Mucosa of descending colon (tissue), 3 donors: ENCODE measurements at regions not wholly inside any gene's neighbourhood (a gene's known extent, or its start where the extent isn't known, plus 50 kb on each side); places are given as distances from the start of the nearest gene placed in this dataset.

Experiments
- ATAC-seq: fragments of 200-7000 bp; cut with Tn5 transposase; one replicate; pipeline ENCODE4 v1.9.1; 2020; ENCODE audit warnings: mild to moderate bottlenecking, moderate library complexity
- DNase-seq, 3 donors: peaks; one replicate each; pipeline ENCODE4 v3.0.0-alpha.2; 2020
- H3K36me3 ChIP-seq: fragments of 200-600 bp; one replicate; pipeline ENCODE4 v1.8.0; 2021; ENCODE audit warnings: low read depth, mild to moderate bottlenecking
- H3K4me1 ChIP-seq: fragments of 200-600 bp; one replicate; pipeline ENCODE4 v1.8.0; 2021; ENCODE audit warnings: low read depth, mild to moderate bottlenecking
- H3K4me3 ChIP-seq: fragments of 200-600 bp; one replicate; pipeline ENCODE4 v1.8.0; 2021; ENCODE audit warnings: mild to moderate bottlenecking
- H3K9me3 ChIP-seq: fragments of 200-600 bp; one replicate; pipeline ENCODE4 v1.8.0; 2021; ENCODE audit warnings: mild to moderate bottlenecking
- CTCF ChIP-seq: fragments of 200-600 bp; IDR thresholded peaks from one replicate; pipeline ENCODE4 v1.8.0; 2022; ENCODE audit warnings: antibody characterized with exemption, mild to moderate bottlenecking
- intact Hi-C, 2 donors: fragments of 100-400 bp; cut with DNase I in 1 of 2; cut with micrococcal nuclease in 1 of 2; formaldehyde crosslinking; loops; one replicate each; pipeline versions ENCODE4 v1.11.0 to v1.11.1; 2022; cut with DNase I, micrococcal nuclease
- donor health status: DM: no; HTN: no; CAD: no; lungs with moderate emphysema.
- donor health status: DM: no; HTN: no; CAD: no.
- donor health status: DM: no; HTN: yes; CAD: no.

- H3K4me1 ChIP-seq, result no peaks in the 10 kb centered on the region
- no peak for DNase-seq
- H3K36me3 ChIP-seq, result no peaks in the 10 kb centered on the region
- no peak for TF ChIP-seq CTCF
- H3K9me3 ChIP-seq, result no peaks in the 10 kb centered on the region
- intact Hi-C loops, result no loop called here
- H3K4me3 ChIP-seq, result no peak overlapping the region
- no peak for ATAC-seq
Observed at GRCh38 chr14:95419569-95419968, 96.9 kb downstream of the SYNE3 start.

GRCh38 chr14:95418858-95419257 lies 97.6 kb downstream of the SYNE3 start:
- Histone ChIP-seq H3K9me3 (no peaks in the 10 kb centered on the region), H3K36me3 (no peaks in the 10 kb centered on the region), H3K4me1 (no peaks in the 10 kb centered on the region), H3K4me3 (no peak overlapping the region)
- no peak for TF ChIP-seq CTCF
- ATAC-seq, result no peak
- no peak for DNase-seq
- intact Hi-C loops, result no loop called here

GRCh38 chr14:95417492-95417891 lies 97.8 kb upstream of the CLMN start:
- Histone ChIP-seq H3K36me3 (no peaks in the 10 kb centered on the region), H3K4me1 (no peaks in the 10 kb centered on the region), H3K9me3 (no peaks in the 10 kb centered on the region), H3K4me3 (no peak overlapping the region)
- intact Hi-C loops, result no loop called here
- no peak for TF ChIP-seq CTCF
- no peak for ATAC-seq
- DNase-seq, result no peak

GRCh38 chr14:95415993-95416392 lies 96.3 kb upstream of the CLMN start:
- H3K36me3 ChIP-seq, result no peaks in the 10 kb centered on the region

GRCh38 chr14:95413289-95414215 lies 93.8 kb upstream of the CLMN start:
- no peak for TF ChIP-seq CTCF
- intact Hi-C loops, result no loop called here
- no peak overlapping the region for H3K4me3 ChIP-seq

More at GRCh38 chr14:95415993-95416392, 96.3 kb upstream of the CLMN start:
- Histone ChIP-seq H3K4me3 (no peak overlapping the region), H3K4me1 (no peaks in the 10 kb centered on the region), H3K9me3 (no peaks in the 10 kb centered on the region)
- no peak for TF ChIP-seq CTCF
- intact Hi-C loops, result no loop called here
- DNase-seq (no peak), ATAC-seq (no peak)

More at GRCh38 chr14:95413289-95414215, 93.8 kb upstream of the CLMN start:
- H3K9me3 ChIP-seq, result no peaks in the 10 kb centered on the region
- H3K36me3 ChIP-seq, result no peaks in the 10 kb centered on the region
- ATAC-seq, result no peak
- H3K4me1 ChIP-seq, result peaks cover 5% of the 10 kb centered on the region
- no peak for DNase-seq
